H1 (cell line): ENCODE measurements at regions not wholly inside any gene's neighbourhood (a gene's known extent, or its start where the extent isn't known, plus 50 kb on each side); places are given as distances from the start of the nearest gene placed in this dataset.

Source experiments
- CTCF ChIA-PET: fragments of 300-600 bp; sonication (Branson Sonifier 250); formaldehyde crosslinking; loops from one replicate; lab custom pipeline; 2021; ENCODE audit not compliant: partially characterized antibody; lab: Charles Lee
- POLR2A ChIA-PET: fragments of 300-600 bp; sonication (Branson Sonifier 250); formaldehyde crosslinking; loops from one replicate; lab custom pipeline; 2021; ENCODE audit warnings: inconsistent platforms; ENCODE audit not compliant: partially characterized antibody; lab: Charles Lee
- DNase-seq, 2 experiments: peaks; one replicate each; pipeline versions ENCODE4 v3.0.0 to v3.0.0-alpha.2; 2010 to 2022; ENCODE audit warnings: low spot score in 2 of 2, low read depth in 1 of 2, mixed read lengths in 1 of 2
- FAIRE-seq: peaks from 2 replicates; lab custom pipeline; 2011; peaks lifted over from hg19 to GRCh38; lab: Jason Lieb, UNC
- H2AFZ ChIP-seq: 2 replicates; pipeline ENCODE4 v1.8.1; 2012; ENCODE audit warnings: low read length, inconsistent platforms
- H2AK5ac ChIP-seq: 2 replicates; pipeline ENCODE4 v1.6.1; 2013; ENCODE audit warnings: low read depth, low read length
- H2BK120ac ChIP-seq: replicated peaks from 2 replicates; pipeline ENCODE3; 2013; ENCODE audit warnings: low read depth, low read length, inconsistent platforms
- H2BK12ac ChIP-seq: 2 replicates; pipeline ENCODE4 v1.6.1; 2013; ENCODE audit warnings: low read depth, low read length
- H2BK15ac ChIP-seq: 2 replicates; pipeline ENCODE4 v1.6.1; 2013; ENCODE audit warnings: low read length
- H2BK20ac ChIP-seq: 2 replicates; pipeline ENCODE4 v1.6.1; 2013; ENCODE audit warnings: low read length
- H2BK5ac ChIP-seq: 2 replicates; pipeline ENCODE4 v1.6.1; 2013; ENCODE audit warnings: low read depth, low read length
- H3K14ac ChIP-seq: 2 replicates; pipeline ENCODE4 v1.6.1; 2013; ENCODE audit warnings: inconsistent platforms; ENCODE audit not compliant: insufficient read length
- H3K18ac ChIP-seq: 2 replicates; pipeline ENCODE4 v1.6.1; 2013; ENCODE audit warnings: low read length; ENCODE audit errors: extremely low read depth
- H3K23ac ChIP-seq: 2 replicates; pipeline ENCODE4 v1.6.1; 2013; ENCODE audit warnings: inconsistent platforms; ENCODE audit not compliant: insufficient read length
- H3K23me2 ChIP-seq: 2 replicates; pipeline ENCODE4 v1.6.1; 2013; ENCODE audit warnings: low read depth, low read length
- H3K27ac ChIP-seq: 2 replicates; pipeline ENCODE4 v1.6.1; 2011; ENCODE audit warnings: low read depth, low read length, inconsistent platforms
- H3K27me3 ChIP-seq, 4 experiments: replicated peaks in 1 of 4; 1 replicate in 1 of 4; 2 replicates in 3 of 4; pipeline versions ENCODE4 v1.6.1 to v1.8.1; 2011 to 2013; ENCODE audit warnings: low read length in 3 of 4, mild to moderate bottlenecking in 3 of 4, inconsistent platforms in 2 of 4, mixed read lengths in 2 of 4, moderate library complexity in 1 of 4; ENCODE audit not compliant: control insufficient read depth in 3 of 4, insufficient read depth in 3 of 4; ENCODE audit errors: extremely low read depth in 1 of 4
- H3K36me3 ChIP-seq, 4 experiments: 2 replicates each; pipeline versions ENCODE4 v1.6.1 to v1.8.1; 2011 to 2013; ENCODE audit warnings: mild to moderate bottlenecking in 4 of 4, low read length in 3 of 4, moderate library complexity in 2 of 4, control low read depth in 1 of 4, inconsistent platforms in 1 of 4; ENCODE audit not compliant: insufficient read depth in 4 of 4, control insufficient read depth in 2 of 4
- H3K4ac ChIP-seq: replicated peaks from 2 replicates; pipeline ENCODE3; 2013; ENCODE audit warnings: low read length, low read depth, mixed read lengths, inconsistent platforms; ENCODE audit not compliant: insufficient read length
- H3K4me1 ChIP-seq, 4 experiments: replicated peaks in 1 of 4; 1 replicate in 1 of 4; 2 replicates in 3 of 4; pipeline versions ENCODE4 v1.6.1 to v1.8.1; 2011 to 2013; ENCODE audit warnings: low read length in 3 of 4, inconsistent platforms in 2 of 4, mixed read lengths in 1 of 4; ENCODE audit not compliant: insufficient read depth in 4 of 4, control insufficient read depth in 3 of 4
- H3K4me2 ChIP-seq, 2 experiments: 2 replicates each; pipeline versions ENCODE4 v1.6.1 to v1.8.1; 2011 to 2013; ENCODE audit warnings: low read depth in 2 of 2, low read length in 2 of 2, control low read depth in 1 of 2, inconsistent platforms in 1 of 2, mild to moderate bottlenecking in 1 of 2; ENCODE audit not compliant: insufficient read depth in 1 of 2
- H3K4me3 ChIP-seq, 4 experiments: fragments of 200-600, 300-600 bp in 1 of 4; sonication (generic), shearing (Covaris generic), sonication (Bioruptor Twin) in 1 of 4; 2 replicates each; pipeline versions ENCODE4 v1.5.1 to v1.8.1; 2011 to 2016; ENCODE audit warnings: low read length in 4 of 4, low read depth in 3 of 4, control low read depth in 2 of 4, inconsistent platforms in 2 of 4, mild to moderate bottlenecking in 2 of 4, mixed read lengths in 1 of 4, moderate library complexity in 1 of 4; ENCODE audit not compliant: insufficient read depth in 2 of 4; ENCODE audit errors: extremely low read depth in 1 of 4
- H3K56ac ChIP-seq: replicated peaks from 2 replicates; pipeline ENCODE3; 2013; ENCODE audit warnings: low read depth, mild to moderate bottlenecking, mixed read lengths, low read length, inconsistent platforms; ENCODE audit not compliant: insufficient read length
- H3K79me1 ChIP-seq: 2 replicates; pipeline ENCODE4 v1.6.1; 2013; ENCODE audit warnings: low read depth, low read length, control low read depth
- H3K79me2 ChIP-seq, 2 experiments: 2 replicates each; pipeline versions ENCODE4 v1.6.1 to v1.8.1; 2012 to 2013; ENCODE audit warnings: low read length in 2 of 2, mild to moderate bottlenecking in 2 of 2, inconsistent platforms in 1 of 2; ENCODE audit not compliant: insufficient read depth in 2 of 2, control insufficient read depth in 1 of 2
- H3K9ac ChIP-seq, 4 experiments: replicated peaks in 1 of 4; 1 replicate in 1 of 4; 2 replicates in 3 of 4; pipeline versions ENCODE4 v1.6.1 to v1.8.1; 2011 to 2013; ENCODE audit warnings: low read depth in 3 of 4, low read length in 3 of 4, control low read depth in 2 of 4, mild to moderate bottlenecking in 2 of 4, moderate library complexity in 2 of 4, inconsistent platforms in 1 of 4; ENCODE audit errors: extremely low read depth in 1 of 4
- H3K9me3 ChIP-seq, 2 experiments: 2 replicates each; pipeline versions ENCODE4 v1.6.1 to v1.8.1; 2012 to 2013; ENCODE audit warnings: mild to moderate bottlenecking in 2 of 2, moderate library complexity in 2 of 2, control low read depth in 1 of 2, inconsistent platforms in 1 of 2, low read depth in 1 of 2, low read length in 1 of 2, mixed read lengths in 1 of 2; ENCODE audit not compliant: insufficient read depth in 2 of 2
- H4K20me1 ChIP-seq, 2 experiments: replicated peaks in 1 of 2; 2 replicates each; pipeline versions ENCODE3 to v1.8.1; 2011 to 2013; ENCODE audit warnings: inconsistent platforms in 2 of 2, low read length in 2 of 2, mild to moderate bottlenecking in 1 of 2; ENCODE audit not compliant: insufficient read depth in 2 of 2, control insufficient read depth in 1 of 2
- H4K5ac ChIP-seq: 2 replicates; pipeline ENCODE4 v1.6.1; 2013; ENCODE audit warnings: low read length, low read depth, mixed read lengths, inconsistent platforms; ENCODE audit not compliant: insufficient read length
- H4K8ac ChIP-seq: 2 replicates; pipeline ENCODE4 v1.8.0; 2013; ENCODE audit warnings: mild to moderate bottlenecking, moderate library complexity, low read length, inconsistent platforms; ENCODE audit not compliant: insufficient read depth; ENCODE audit errors: extremely low read depth
- H4K91ac ChIP-seq: replicated peaks from 2 replicates; pipeline ENCODE3; 2013; ENCODE audit warnings: low read length, mixed read lengths, inconsistent platforms; ENCODE audit not compliant: insufficient read length
- ASH2L ChIP-seq: fragments of 200-600, 300-600 bp; sonication (generic); IDR thresholded peaks from one replicate; pipeline ENCODE4 v1.7.1; 2017; ENCODE audit warnings: low read length
- BCL11A ChIP-seq, 2 experiments: IDR thresholded peaks; one replicate each; pipeline ENCODE4 v1.6.1; 2011; ENCODE audit warnings: low read depth in 2 of 2, low read length in 2 of 2, mild to moderate bottlenecking in 2 of 2
- CHD1 ChIP-seq: IDR thresholded peaks from 2 replicates; pipeline ENCODE4 v1.6.1; 2012; ENCODE audit warnings: low read depth, low read length, improper control_type of control experiment
- EP300 ChIP-seq, 2 experiments: IDR thresholded peaks; 1 replicate in 1 of 2; 2 replicates in 1 of 2; pipeline ENCODE4 v1.6.1; 2011 to 2012; ENCODE audit warnings: low read depth in 2 of 2, low read length in 2 of 2, mild to moderate bottlenecking in 2 of 2, borderline replicate concordance in 1 of 2, inconsistent platforms in 1 of 2, moderate library complexity in 1 of 2
- HDAC2 ChIP-seq, 2 experiments: fragments of 300-600 bp in 1 of 2; sonication (generic) in 1 of 2; IDR thresholded peaks; 2 replicates each; pipeline ENCODE4 v1.6.1; 2011 to 2012; ENCODE audit warnings: low read depth in 2 of 2, low read length in 2 of 2, mild to moderate bottlenecking in 2 of 2, moderate library complexity in 2 of 2, borderline replicate concordance in 1 of 2, inconsistent platforms in 1 of 2
- NANOG ChIP-seq: IDR thresholded peaks from 2 replicates; pipeline ENCODE4 v1.6.1; 2011; ENCODE audit warnings: low read length, low read depth, mild to moderate bottlenecking, inconsistent platforms; ENCODE audit not compliant: insufficient read depth, poor library complexity, severe bottlenecking
- USF2 ChIP-seq: IDR thresholded peaks from 2 replicates; pipeline ENCODE4 v1.6.1; 2011; ENCODE audit warnings: low read length, improper control_type of control experiment
- WGBS, 2 experiments: shearing (Covaris generic) in 1 of 2; methylation state at CpG; one replicate each; pipeline versions ENCODE4 v1.1.6 to v1.1.7; 2013 to 2015; ENCODE audit warnings: low lambda C conversion rate in 2 of 2, mixed read lengths in 2 of 2, inconsistent platforms in 1 of 2, low coverage in 1 of 2, missing lambda C conversion rate in 1 of 2; ENCODE audit not compliant: insufficient replicate concordance in 2 of 2, insufficient coverage in 1 of 2, insufficient read length in 1 of 2; ENCODE audit errors: extremely low coverage in 1 of 2, missing lambda C conversion rate in 1 of 2; 5-methylcytosine and 5-hydroxymethylcytosine counted together

- Histone ChIP-seq H4K91ac (no peak overlapping the region), H2BK120ac (no peak overlapping the region), H2AK5ac (no peak overlapping the region), H3K23me2 (peaks cover 1% of the 10 kb centered on the region; the same call in 1 of the 2 replicates), H3K4me3 (no peak overlapping the region), H4K20me1 (peaks cover 5 to 11% of the 10 kb centered on the region in 2 experiments), H3K4me1 (peaks cover 2 to 24% (median 17%) of the 10 kb centered on the region in 4 experiments), H3K79me2 (peaks cover 0 to 49% of the 10 kb centered on the region in 2 experiments; a peak in 2 of 4 replicates), H2AFZ (no peak overlapping the region), H3K23ac (peak overlapping the region; percentile 20), H3K56ac (no peak overlapping the region), H4K8ac (no peak overlapping the region), H4K5ac (no peak overlapping the region), H3K9ac (no peak overlapping the region), H2BK12ac (no peak overlapping the region), H3K27ac (no peak overlapping the region), H3K14ac (no peak overlapping the region), H2BK20ac (no peak overlapping the region), H2BK5ac (no peak overlapping the region), H3K36me3 (no peaks in the 10 kb centered on the region; a peak in 1 of 8 replicates), H3K4me2 (no peak overlapping the region), H3K4ac (no peak overlapping the region), H2BK15ac (no peak overlapping the region), H3K79me1 (peaks cover 20% of the 10 kb centered on the region), H3K27me3 (no peaks in the 10 kb centered on the region), H3K9me3 (no peaks in the 10 kb centered on the region), H3K18ac (no peak overlapping the region)
- ChIA-PET CTCF (interaction anchor here (0.6 to 2.1 kb wide), 5 partner anchors 14 to 88 kb away, joined by 3 to 5 read pairs (median 3); no protein-coding TSS in a partner anchor), POLR2A (interaction anchor here (0.7 to 1.1 kb wide), 3 partner anchors 13 to 59 kb away, joined by 3 read pairs; no protein-coding TSS in a partner anchor)
- TF ChIP-seq BCL11A (IDR thresholded peaks at IDR 0.05; ENCODE audit: low read depth in 2 of 2, low read length in 2 of 2) (no peak), EP300 (IDR thresholded peaks at IDR 0.05; ENCODE audit: borderline replicate concordance in 1 of 2, low read depth in 2 of 2, low read length in 2 of 2) (no peak), NANOG (no peak), ASH2L (no peak), USF2 (no peak), CHD1 (no peak), HDAC2 (IDR thresholded peaks at IDR 0.05; ENCODE audit: borderline replicate concordance in 1 of 2, low read depth in 2 of 2, low read length in 2 of 2) (no peak)
- DNase-seq (no peak), FAIRE-seq (no peak)
- WGBS, 2 experiments = 80% methylated on average over 10 of the region's 10 CpGs; no CpG with 5 or more reads in 1 of the 2 experiments
Observed at GRCh38 chr11:70656252-70656651, 257.9 kb downstream of the CTTN start.
